A549 (cell line): ENCODE measurements at regions not wholly inside any gene's neighbourhood (a gene's known extent, or its start where the extent isn't known, plus 50 kb on each side); places are given as distances from the start of the nearest gene placed in this dataset.

Experiments
- ATAC-seq, 2 experiments: fragments of 200-7000 bp in 1 of 2; fragments of >200 bp in 1 of 2; cut with Nextera tagmentation in 1 of 2; cut with Tn5 transposase in 1 of 2; 3 replicates each; pipeline versions ENCODE4 v1.8.0 to v1.9.1; 2018 to 2020; ENCODE audit warnings: mild to moderate bottlenecking in 1 of 2, moderate library complexity in 1 of 2
- CTCF ChIA-PET: fragments of 300-600 bp; sonication (Branson Sonifier 250); formaldehyde crosslinking; extraction: SDS; loops from one replicate; lab custom pipeline; 2021; ENCODE audit warnings: antibody characterized with exemption, inconsistent platforms; lab: Yijun Ruan, JAX
- POLR2A ChIA-PET: fragments of 350-600 bp; formaldehyde crosslinking; extraction: SDS; loops from one replicate; lab custom pipeline; 2021; ENCODE audit warnings: antibody characterized with exemption, inconsistent platforms; lab: Yijun Ruan, JAX
- DNase-seq, 2 experiments: peaks; one replicate each; pipeline versions ENCODE4 v3.0.0 to v3.0.0-alpha.2; 2011 to 2016; ENCODE audit warnings: low read depth in 1 of 2, low spot score in 1 of 2
- FAIRE-seq: peaks from 2 replicates; lab custom pipeline; 2011; peaks lifted over from hg19 to GRCh38; lab: Jason Lieb, UNC
- H3K27ac ChIP-seq, 2 experiments: fragments of >200 bp; sonication (Bioruptor Twin); formaldehyde crosslinking; 3 replicates each; pipeline ENCODE4 v1.5.1; 2016 to 2017
- H3K4me1 ChIP-seq: fragments of >200 bp; sonication (Bioruptor Twin); formaldehyde crosslinking; 3 replicates; pipeline ENCODE4 v1.6.1; 2016
- H3K4me2 ChIP-seq: fragments of >200 bp; sonication (Bioruptor Twin); formaldehyde crosslinking; 3 replicates; pipeline ENCODE4 v1.6.1; 2016
- H3K4me3 ChIP-seq: fragments of >200 bp; sonication (Bioruptor Twin); formaldehyde crosslinking; 3 replicates; pipeline ENCODE4 v1.5.1; 2016
- H3K9me3 ChIP-seq: fragments of >200 bp; sonication (Bioruptor Twin); formaldehyde crosslinking; 3 replicates; pipeline ENCODE4 v1.6.1; 2016
- CBX8 ChIP-seq: fragments of 200-600 bp; sonication (generic); IDR thresholded peaks from 2 replicates; pipeline ENCODE4 v1.6.1; 2016
- E2F6 ChIP-seq: IDR thresholded peaks from 2 replicates; pipeline ENCODE4 v1.6.1; 2012; ENCODE audit warnings: low read depth, borderline replicate concordance
- EHF ChIP-seq: fragments of 250-450 bp; sonication (Bioruptor Pico); IDR thresholded peaks from 2 replicates; pipeline ENCODE4 v1.5.0; 2020; ENCODE audit warnings: mild to moderate bottlenecking
- ELK1 ChIP-seq: fragments of 150-350 bp; IDR thresholded peaks from 2 replicates; pipeline ENCODE4 v1.6.1; 2014; ENCODE audit warnings: low read depth, mild to moderate bottlenecking, low read length
- FOSL2 ChIP-seq, 2 experiments: fragments of 450-650 bp in 1 of 2; fragments of >200 bp in 1 of 2; sonication (Bioruptor Twin) in 1 of 2; formaldehyde crosslinking; IDR thresholded peaks; 2 replicates each; pipeline versions ENCODE4 v1.5.0 to v1.6.1; 2016 to 2020; ENCODE audit warnings: mild to moderate bottlenecking in 1 of 2, moderate library complexity in 1 of 2
- MAZ ChIP-seq: fragments of 150-350 bp; IDR thresholded peaks from 2 replicates; pipeline ENCODE4 v1.6.1; 2014; ENCODE audit warnings: antibody characterized with exemption, low read depth, low read length, borderline replicate concordance
- NR3C1 ChIP-seq: fragments of >200 bp; sonication (Bioruptor Twin); formaldehyde crosslinking; IDR thresholded peaks from 3 replicates; pipeline ENCODE4 v1.6.1; 2017
- PBX3 ChIP-seq: IDR thresholded peaks from 2 replicates; pipeline ENCODE4 v1.6.1; 2012
- PHF8 ChIP-seq: fragments of 200-600 bp; sonication (generic); IDR thresholded peaks from 2 replicates; pipeline ENCODE4 v1.6.1; 2016; ENCODE audit warnings: low read depth, mild to moderate bottlenecking, antibody characterized with exemption, moderate library complexity, borderline replicate concordance
- RARB ChIP-seq: fragments of 250-450 bp; sonication (Bioruptor Pico); IDR thresholded peaks from 2 replicates; pipeline ENCODE4 v1.8.0; 2021; ENCODE audit warnings: mild to moderate bottlenecking, moderate library complexity
- REST ChIP-seq: fragments of 200-600 bp; sonication (generic); IDR thresholded peaks from 2 replicates; pipeline ENCODE4 v1.6.1; 2016; ENCODE audit warnings: antibody characterized with exemption, mild to moderate bottlenecking, moderate library complexity
- RNF2 ChIP-seq: fragments of 200-600 bp; sonication (generic); IDR thresholded peaks from 2 replicates; pipeline ENCODE4 v1.6.1; 2016; ENCODE audit warnings: low read depth, mild to moderate bottlenecking, antibody characterized with exemption, moderate library complexity, borderline replicate concordance
- TP53 ChIP-seq: fragments of 250-450 bp; sonication (Bioruptor Pico); IDR thresholded peaks from 2 replicates; pipeline ENCODE4 v1.5.0; 2021; ENCODE audit warnings: mild to moderate bottlenecking, moderate library complexity
- USF2 ChIP-seq: fragments of 450-650 bp; IDR thresholded peaks from 2 replicates; pipeline ENCODE4 v1.6.1; 2014; ENCODE audit warnings: antibody characterized with exemption
- WGBS: methylation state at CpG from one replicate; pipeline ENCODE4 v1.1.6; 2017; ENCODE audit errors: missing lambda C conversion rate; 5-methylcytosine and 5-hydroxymethylcytosine counted together

- Histone ChIP-seq H3K4me2 (no peak overlapping the region), H3K4me1 (peaks cover 14% of the 10 kb centered on the region; the same call in 1 of the 3 replicates), H3K4me3 (no peak overlapping the region), H3K9me3 (peaks cover 9% of the 10 kb centered on the region; the same call in 2 of the 3 replicates), H3K27ac (no peak overlapping the region)
- POLR2A ChIA-PET = no interaction called here
- CTCF ChIA-PET = interaction anchor here (0.9 kb wide), 1 partner anchor 22 kb away, joined by 3 read pairs; no protein-coding TSS in a partner anchor
- 22% methylated on average over 2 of the region's 2 CpGs for WGBS
- FAIRE-seq = no peak
- peak in 1 of 2 experiments; percentile 1 for DNase-seq
- TF ChIP-seq EHF (CRISPR knock-in tag) (no peak), ELK1 (no peak), MAZ (no peak), E2F6 (no peak), CBX8 (no peak), REST (no peak), NR3C1 (no peak)
- no peak for ATAC-seq
Observed at GRCh38 chr9:106797299-106797698, 65.7 kb upstream of the ZNF462 start.

GRCh38 chr9:106798016-106798799 lies 64.8 kb upstream of the ZNF462 start:
- Histone ChIP-seq H3K4me1 (peaks cover 14% of the 10 kb centered on the region; the same call in 1 of the 3 replicates), H3K27ac (no peak overlapping the region), H3K4me3 (no peak overlapping the region), H3K9me3 (peaks cover 9% of the 10 kb centered on the region; the same call in 2 of the 3 replicates), H3K4me2 (no peak overlapping the region)
- POLR2A ChIA-PET = no interaction called here
- CTCF ChIA-PET = interaction anchor here (0.9 kb wide), 1 partner anchor 23 kb away, joined by 3 read pairs; no protein-coding TSS in a partner anchor
- WGBS = 60% methylated on average over 9 of the region's 9 CpGs
- FAIRE-seq (no peak), DNase-seq (no peak), ATAC-seq (no peak)
- TF ChIP-seq NR3C1 (no peak), RARB (CRISPR knock-in tag) (no peak), PHF8 (no peak), USF2 (no peak), RNF2 (no peak), TP53 (CRISPR knock-in tag) (no peak), PBX3 (no peak), FOSL2 (IDR thresholded peaks at IDR 0.05) (no peak), FOSL2 (CRISPR knock-in tag; IDR thresholded peaks at IDR 0.05) (no peak)
